Globus pallidus (tissue), 1 donor: ENCODE measurements at regions not wholly inside any gene's neighbourhood (a gene's known extent, or its start where the extent isn't known, plus 50 kb on each side); places are given as distances from the start of the nearest gene placed in this dataset.

ENCODE experiments used
- DNase-seq: peaks from one replicate; pipeline ENCODE4 v3.0.0-alpha.2; 2015; ENCODE audit warnings: low spot score

DNA sequence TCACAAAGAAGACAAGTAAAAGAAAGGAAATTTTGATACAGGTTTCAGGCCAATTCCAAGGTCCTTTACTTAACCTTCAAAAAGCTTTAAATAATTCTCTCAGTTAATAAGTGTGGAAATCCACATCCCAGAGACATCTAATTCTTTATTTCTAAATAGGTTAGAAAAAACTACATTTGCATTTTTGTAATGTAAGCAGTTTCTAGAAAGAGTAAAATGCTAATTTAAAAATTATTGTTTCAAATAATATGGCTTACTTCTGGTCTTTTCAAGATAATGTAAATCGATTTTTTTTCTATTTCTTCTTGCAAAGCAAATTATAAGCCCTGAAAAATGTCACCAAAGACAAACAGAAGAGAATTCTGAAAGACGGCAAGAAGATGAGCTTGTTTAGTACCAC lies 180.4 kb upstream of the HHIP start:
- DNase-seq, result no peak

DNA sequence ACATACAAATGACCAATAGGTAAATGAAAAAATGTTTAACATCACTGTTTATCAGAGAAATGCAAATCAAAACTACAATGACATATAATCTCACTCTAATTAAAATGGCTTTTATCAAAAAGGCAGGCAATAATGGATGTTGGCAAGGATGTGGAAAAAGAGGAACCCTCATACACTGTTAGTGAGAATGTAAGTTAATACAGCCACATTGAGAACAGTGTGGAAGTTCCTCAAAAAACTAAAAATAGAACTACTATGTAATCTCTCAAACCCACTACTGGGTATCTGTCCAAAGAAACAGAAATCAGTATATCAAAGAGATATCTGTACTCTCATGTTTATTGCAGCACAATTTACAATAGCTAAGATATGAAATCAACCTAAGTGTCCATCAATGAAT lies 165.9 kb upstream of the HHIP start:
- no peak for DNase-seq

DNA sequence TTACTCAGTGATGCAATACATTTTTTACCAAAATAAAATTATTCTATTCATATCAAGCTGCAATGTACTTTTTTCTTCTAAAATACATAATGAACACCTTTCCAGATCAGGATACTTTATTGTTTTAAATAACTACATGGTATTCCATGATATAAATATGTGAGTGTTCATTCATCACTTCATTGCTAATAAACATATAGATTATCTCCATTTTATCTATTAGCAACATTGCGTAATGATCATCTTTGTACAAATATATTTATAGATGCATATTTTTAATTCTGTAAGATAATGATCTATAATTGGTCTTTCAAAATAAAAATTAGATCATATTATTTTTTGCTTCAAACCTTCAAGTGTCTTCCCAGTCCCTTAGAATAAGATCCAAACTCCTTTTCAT lies 156.1 kb upstream of the HHIP start:
- no peak for DNase-seq

DNA sequence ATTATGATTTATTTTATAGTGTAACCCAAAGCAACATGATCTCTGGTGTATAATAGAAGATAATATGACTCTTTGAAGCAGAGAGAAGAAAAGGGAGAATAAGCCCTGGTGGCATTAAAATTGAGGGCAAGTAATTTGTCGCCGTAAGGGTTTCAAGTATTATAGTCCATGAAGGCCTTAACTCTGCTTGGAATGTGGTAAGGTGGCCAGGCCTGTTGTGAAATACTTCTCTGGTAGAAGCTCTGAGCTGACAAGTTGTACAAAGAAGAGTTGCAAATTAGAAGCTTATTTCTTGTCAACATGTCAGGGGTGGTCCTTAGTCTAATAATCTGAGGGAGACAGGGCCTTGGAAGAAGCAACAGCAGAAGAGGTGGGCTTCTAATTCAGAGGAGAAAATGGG lies 151.7 kb upstream of the HHIP start:
- no peak for DNase-seq

DNA sequence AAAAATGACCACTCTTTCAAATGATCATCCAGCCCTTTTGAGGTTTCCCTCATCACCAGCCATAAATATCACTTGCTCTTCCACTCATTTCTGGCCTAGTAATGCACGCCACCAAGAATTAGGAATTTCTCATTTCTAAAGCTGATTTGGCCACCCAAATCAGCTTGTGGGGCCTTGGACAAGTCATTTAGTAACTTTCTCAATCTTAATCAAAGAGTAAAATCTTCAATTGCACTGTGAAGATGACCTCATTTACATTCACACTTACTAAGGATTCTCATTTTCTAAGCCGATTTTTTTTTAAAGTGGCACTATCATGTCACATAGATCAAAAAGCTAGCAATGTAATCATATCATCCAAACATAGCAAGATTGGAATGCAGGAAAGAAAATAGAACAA lies 150.0 kb upstream of the HHIP start:
- DNase-seq, result no peak

DNA sequence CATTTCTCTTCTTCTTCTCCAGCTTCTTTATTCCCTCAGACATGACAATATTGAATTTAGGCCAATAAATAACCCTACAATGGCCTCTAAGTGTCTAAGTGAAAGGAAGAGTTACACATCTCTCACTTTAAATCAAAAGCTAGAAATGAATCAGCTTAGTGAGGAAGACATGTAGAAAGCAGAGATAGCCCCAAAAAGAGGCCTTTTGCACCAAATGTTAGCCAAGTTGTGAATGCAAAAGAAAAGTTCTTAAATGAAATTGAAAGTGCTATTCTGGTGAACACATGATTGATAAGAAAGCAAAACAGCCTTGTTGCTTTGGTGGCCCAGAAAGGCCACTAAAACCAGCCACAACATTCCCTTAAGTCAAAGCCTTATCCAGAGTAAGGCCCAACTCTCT lies 146.2 kb upstream of the HHIP start:
- no peak for DNase-seq

DNA sequence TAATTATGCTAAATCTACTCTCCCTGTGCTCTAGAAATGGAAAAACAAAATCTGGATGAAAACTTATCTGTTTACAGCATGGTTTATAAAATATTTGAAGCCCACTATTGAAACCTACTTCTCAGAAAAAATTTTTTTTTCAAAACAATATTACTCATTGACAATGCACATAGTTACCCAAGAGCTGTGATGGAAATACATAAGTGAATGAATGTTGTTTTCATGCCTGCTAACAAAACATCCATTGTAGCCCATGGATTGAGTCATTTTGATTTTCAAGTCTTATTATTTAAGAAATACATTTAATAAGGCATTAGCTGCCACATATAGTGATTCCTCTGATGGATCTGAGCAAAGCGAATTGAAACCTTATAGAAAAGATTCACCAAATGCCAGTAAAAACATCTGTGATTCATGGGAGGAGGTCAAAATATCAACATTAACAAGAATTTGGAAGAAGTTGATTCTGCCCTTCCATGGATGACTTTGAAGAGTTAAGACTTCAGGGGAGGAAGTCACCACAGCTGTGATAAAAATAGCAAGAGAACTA lies 144.7 kb upstream of the HHIP start:
- DNase-seq, result no peak

DNA sequence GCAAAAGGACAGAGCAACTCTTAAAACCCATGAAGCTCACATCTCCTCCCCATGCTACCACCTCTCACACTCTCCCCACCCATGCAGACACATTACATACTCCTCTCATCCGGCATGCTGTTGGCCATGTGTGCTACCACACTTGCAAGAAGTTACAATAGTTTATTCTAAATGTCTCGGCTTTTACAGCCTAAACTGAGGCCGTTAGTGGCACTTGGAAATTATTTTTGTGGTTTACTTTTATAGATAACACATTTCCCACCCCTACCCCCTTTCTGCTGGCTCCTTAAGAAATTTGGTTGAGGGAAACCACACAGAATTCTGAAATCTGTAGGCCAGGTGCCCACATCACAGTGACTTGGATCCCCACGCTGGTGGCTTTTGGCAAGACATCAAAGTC lies 141.1 kb upstream of the HHIP start:
- no peak for DNase-seq

DNA sequence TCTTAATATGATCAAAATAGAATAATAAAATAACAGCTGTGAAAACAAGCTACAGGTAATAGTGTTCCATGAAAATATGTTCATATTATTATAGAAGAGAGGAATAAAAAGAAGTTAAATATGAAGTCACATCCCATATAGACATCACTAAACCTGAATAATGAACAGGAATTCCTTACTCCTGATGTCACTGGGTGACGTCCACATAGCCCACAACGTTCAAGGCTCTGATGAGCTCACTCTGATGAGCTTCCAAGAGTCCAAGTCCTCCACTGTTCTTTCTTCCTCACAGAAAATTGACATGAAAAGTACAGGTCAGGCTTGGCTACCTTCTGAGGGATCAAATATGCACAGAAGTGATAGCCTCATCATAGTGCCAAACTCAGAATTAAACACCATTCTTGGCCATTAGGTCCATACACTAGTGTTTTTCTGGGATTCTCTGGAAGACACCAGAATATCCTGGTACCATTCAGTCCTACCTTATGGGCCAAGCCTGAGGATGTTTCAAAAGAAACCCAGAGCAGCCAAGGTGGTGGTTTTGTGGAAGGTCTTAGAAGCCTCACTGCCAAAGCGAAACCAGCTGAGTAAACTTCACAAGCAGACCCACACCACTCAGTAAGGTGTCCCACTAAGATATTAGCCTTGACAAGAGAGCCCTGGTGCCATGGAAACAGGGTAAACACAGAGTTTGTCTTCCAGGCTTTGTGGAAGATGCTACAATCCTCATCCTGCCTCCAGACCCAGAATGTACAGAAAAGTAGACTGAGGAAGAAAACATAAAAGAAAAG lies 138.4 kb upstream of the HHIP start:
- no peak for DNase-seq

DNA sequence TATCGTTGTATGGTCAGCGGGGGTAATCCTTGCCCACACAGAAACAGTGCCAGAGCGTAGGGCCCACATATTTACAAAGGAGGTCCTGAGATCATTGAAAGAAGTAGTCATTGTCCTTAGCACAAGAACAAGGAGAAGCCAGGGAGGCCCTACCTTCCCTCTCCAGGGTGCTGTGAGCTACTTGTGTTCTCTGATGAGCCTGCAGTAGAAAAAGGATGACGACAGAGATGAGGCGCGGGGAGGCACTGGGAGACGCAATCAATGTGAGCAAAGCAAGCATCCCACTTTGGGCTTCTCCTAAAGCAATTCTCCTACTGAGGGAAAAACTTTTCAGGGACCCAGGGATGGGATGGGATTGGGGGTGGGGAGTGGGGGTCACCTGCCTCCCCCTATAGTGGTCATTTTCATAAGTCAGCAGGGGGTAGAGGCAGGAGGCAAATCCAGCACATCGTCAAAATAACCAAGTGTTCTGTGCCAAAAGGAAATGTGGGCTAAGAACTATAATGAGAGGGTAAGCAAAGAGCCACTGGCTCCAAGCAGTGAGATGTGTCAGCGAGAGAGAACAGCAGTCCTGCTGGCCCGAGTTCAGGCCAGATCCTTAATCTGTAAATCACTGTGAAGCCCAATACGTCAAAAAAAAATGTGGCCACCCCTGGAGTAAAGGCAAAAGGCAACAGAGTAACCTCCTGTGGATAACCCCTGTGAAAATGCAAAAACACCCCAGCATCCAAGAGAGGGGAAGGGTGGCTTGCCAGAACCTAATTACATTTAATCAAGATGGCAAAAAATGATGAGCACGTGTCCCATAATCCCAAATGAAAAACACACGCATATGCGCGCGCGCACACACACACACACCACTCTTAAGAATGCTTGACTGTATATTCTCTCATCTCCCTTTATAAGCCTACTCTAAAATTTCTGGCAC lies 136.6 kb upstream of the HHIP start:
- DNase-seq, result no peak

DNA sequence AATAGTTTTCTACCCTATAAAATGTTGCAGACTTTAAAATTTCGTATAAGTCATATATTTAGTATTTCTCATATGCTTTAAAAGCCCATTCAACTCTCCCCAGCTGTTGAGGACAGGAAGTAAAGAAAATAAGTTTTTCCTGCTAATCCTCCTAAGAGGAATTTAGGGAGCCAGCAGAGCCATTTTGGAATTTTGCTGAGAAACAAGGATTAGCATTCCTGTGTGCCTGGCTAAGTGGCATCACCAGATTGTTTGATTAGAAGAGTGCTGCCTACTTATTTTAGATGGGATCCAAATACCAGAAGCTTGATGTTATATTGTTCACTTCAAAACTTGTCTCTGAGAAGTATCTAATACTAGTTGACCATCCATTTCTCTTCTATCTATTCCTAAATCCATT lies 131.2 kb upstream of the HHIP start:
- no peak for DNase-seq

DNA sequence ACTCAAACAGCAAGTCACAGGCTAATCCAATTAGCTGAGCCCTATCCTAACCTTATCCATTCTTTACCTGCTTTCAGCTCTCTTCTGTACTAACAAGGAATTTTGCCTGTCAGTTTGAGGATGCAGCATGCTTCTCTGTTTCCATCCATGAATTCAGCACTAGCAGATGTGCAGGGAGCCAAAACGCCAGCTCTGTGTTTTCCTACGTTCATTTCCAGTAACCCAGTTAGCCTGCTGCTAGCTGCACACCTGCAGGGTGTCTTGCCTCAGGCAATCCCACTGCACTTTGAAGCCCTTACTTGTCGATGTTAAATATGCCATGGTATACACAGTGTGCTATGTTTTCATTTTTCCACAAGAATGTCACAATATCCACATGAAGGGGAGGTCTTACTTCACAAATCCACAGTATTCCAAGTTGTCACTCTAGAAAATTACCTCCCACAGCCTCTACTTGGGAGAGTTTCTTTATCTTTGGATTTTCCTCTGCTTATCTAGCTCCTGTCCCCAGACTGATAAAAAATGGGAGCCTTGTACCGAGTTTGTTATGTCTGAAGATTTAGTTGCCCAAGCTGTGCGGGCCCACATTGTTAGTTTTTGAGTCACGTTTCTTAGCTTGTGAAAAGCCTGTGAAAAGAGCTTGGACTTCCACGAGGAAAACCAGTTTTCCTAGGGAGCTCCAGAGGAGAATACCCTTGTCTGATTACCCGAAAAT lies 127.6 kb upstream of the HHIP start:
- DNase-seq, result no peak

DNA sequence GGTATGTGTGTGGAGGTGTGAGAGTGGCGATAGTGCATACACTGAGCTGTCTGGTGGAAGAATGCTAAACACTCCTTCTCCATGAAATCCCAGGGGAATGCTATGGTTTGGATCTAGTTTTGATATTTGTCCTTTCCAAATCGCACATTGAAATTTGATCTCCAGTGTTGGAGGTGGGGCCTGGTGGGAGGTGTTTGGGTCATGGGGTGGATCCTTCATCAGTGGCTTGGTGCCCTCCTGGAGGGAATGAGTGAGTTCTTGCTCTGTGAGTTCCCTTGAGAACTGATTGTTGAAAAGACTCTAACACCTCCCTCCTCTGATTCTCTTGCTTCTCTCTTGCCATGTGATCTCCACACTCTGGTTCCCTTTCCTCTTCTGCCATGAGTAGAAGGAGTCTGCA lies 114.1 kb upstream of the HHIP start:
- DNase-seq, result no peak

DNA sequence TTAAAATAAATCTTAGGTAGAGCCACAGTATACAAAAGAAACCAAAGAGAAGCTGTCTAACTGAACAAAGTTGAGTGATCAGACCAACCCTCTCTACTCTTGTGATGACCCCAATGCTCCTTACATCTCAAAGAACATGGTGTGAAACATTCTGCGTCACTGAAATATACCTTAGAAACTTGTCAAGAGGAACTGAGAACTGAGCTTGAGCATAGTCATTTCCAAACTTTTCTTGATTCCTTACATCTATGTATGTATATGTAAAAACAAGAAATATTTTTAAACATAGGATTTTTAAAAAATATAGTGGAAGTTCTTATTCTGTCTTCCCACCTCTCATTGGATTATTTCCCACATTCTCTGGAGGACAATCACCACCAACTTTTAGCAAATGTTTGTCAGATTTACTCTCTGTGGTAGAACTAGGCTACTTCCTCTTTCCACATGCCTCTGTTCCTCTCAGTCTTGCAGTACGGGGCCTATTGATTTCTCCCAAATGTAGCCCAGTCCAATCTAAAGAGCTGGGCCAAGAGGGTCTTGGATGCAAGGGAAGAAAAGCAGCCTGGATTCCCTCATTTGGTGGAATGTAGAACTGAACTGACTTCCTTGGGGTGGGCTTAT lies 98.2 kb upstream of the HHIP start:
- no peak for DNase-seq

DNA sequence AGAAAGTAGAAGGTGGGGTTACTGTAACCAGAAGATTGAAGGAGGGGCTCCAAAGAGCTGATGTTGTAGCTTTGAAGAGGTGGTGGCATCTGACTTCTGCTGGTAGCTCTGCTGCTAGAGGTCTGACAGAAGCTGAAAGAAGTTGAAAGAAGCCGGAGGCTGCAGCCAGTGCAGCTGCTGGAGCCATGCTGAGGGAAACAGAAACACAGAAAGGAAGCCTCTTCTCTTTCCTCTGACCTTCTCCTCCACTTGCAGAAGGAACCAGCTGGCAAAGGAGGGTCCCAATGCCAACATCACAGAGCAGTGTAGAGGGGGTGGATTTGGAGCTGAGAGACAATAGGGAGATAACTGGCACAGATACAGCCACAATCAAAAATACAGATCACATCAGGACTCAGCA lies 89.3 kb upstream of the HHIP start:
- DNase-seq, result no peak

DNA sequence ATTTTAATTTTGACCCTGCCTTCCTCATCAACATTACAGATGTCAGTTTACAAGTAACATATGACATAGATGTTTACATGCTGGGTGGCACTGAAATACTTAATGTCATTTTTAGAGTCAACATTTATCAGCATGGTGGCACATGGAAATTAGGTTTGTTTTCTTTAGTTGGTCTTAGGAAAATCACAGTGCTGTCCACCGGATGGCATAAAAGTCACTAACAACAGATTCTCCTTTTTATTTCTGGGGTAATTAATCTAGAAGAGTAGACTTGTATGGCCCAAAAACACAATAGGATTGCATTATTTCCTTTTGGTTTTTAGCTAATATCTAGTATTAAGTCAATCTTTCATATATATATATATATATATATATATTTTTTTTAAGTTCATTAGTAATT lies 88.6 kb upstream of the HHIP start:
- DNase-seq, result no peak

DNA sequence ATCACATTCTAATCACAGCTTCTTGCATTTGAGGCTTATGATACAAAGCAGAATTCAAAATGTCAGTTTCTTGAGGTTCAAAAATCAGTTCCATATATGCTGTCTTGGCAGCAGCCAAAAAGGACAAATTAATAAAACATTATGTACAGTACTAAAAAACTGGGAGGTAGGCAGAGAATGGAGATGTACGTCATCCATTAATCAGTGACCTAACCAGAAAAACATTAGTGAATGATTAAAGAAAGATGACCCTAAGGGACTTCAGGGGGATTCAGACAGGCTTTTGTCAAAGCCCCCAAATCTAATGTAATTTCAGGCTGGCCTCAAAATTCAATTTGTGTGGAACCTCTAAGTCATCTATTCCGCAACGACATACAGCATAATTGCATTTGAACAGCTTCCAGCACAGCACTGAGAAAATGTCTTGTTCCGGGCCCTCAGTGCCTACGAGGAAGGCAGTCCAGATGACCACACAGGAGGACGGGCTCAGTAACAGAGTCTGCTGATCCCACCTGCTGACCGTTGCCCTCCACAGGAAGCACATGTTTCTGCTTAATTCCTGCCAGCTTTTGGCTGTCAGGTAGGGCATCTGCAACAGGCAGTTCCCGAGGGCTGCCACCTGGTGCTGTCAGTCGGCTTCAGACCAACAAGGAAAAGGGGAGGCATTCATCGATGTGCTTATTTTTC lies 83.8 kb upstream of the HHIP start:
- DNase-seq, result no peak

DNA sequence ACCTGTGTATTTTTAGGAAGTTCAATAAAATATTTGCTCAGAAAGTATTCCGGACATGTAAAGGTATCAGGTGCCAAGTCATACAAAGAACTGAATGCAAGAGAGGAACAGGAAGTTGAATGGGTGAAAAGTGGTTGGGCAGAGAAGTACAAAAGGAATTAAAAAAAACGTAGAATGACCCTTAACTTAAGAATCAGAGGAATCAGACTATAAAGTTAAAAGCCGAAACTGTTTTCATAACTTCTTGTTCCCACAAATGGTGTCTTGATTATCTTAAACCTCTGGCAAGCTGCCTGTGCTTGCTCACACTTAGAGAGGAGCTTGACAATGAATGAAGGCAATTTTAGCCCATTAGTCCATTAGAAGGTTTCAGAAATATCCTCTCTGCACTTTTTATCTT lies 81.6 kb upstream of the HHIP start:
- DNase-seq, result no peak

DNA sequence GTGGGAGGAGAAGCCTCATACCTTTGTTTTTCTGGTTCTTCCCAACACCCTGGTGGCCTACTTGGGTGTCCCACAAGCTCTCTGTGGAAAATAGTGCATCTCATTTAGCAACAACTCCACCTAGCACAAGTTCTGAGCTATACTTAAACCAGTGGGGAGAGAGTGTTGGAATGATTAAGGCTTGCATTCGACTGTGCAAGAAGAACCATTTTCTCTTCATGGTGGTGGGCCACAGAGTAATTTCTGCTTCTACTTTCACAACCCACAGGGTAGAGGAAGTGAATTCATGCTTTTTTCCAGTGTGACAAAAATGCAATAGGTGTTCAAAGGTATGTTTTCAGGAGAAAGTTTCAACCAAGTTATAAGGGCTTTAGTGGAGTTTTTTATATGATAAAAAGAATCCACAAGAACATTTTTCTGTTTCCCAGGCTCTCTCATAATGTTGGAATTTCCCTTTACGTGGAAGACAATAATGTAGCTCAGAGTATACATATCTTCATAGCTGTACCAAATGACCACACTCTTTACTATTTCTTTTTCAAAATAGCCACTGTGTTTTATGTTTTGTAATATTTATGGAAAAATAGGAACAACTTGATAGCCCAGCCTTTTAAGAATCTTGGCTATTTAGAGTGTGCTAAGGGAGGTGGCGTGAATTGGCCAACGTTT lies 80.3 kb upstream of the HHIP start:
- no peak for DNase-seq

DNA sequence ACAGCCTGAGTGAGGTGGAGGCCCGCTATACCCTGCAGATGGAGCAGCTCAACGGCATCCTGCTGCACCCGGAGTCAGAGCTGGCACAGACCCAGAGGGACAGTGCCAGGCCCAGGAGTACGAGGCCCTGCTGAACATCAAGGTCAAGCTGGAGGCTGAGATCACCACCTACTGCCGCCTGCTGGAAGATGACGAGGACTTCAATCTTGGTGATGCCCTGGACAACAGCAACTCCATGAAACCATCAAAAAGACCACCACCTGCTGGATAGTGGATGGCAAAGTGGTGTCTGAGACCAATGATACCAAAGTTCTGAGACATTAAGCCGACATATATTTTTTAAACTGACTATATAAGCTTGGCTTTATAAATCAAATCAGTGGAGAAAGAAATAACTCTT lies 73.3 kb upstream of the HHIP start:
- no peak for DNase-seq

DNA sequence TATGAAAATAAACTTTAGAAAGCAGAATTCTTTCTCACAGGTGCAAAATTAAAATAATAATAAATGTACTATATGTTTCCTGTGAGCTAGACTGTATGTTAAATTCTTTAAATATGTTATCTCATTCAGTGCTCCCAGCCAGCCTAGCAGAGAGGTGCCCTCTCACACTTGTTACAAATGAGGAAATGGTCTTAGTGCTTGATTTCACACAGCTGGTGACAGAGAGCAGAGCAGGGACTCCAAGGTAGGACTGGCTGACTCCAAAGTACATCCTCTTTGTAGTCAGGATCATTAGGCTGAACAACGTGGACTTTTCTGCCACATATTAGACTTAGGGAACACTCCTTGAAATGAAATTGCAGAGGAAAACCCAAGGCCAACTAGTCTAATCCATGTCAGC lies 72.0 kb upstream of the HHIP start:
- no peak for DNase-seq
